Adipose tissue (tissue), 3 donors: ENCODE measurements at regions not wholly inside any gene's neighbourhood (a gene's known extent, or its start where the extent isn't known, plus 50 kb on each side); places are given as distances from the start of the nearest gene placed in this dataset.

Experiments used
- H3K27ac ChIP-seq: one replicate; pipeline ENCODE4 v1.5.1; 2013; ENCODE audit warnings: low read depth, low read length
- WGBS, 3 donors: extraction: QIAGEN DNeasy Blood & Tissue Kit; methylation state at CpG; one replicate each; pipeline ENCODE4 v1.1.7; 2013; 5-methylcytosine and 5-hydroxymethylcytosine counted together
- donor health status: healthy with polysubstance abuse.
- donor health status: Bipolar disorder and iron deficiency.
- donor health status: healthy.

DNA sequence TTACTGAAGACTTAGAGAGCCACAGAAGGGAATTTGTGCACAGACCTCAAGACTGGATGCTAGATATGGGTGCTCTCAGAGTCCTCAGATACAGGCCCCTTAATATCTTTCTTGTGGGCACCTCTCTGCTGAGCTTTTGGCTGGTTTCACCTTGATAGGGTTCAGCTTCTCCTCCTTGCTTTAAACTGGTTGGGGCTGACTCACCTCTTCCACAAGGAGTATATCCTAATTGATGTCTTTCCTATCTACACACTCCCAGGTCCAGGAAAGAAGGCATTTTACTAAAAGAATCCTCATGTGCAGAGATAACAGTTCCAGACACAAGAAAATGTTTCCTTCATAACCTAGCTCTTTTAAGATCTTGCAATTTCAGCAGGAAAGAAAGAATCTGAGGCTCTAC, 284.4 kb downstream of the NDFIP2 start:
- H3K27ac ChIP-seq = no peak overlapping the region

DNA sequence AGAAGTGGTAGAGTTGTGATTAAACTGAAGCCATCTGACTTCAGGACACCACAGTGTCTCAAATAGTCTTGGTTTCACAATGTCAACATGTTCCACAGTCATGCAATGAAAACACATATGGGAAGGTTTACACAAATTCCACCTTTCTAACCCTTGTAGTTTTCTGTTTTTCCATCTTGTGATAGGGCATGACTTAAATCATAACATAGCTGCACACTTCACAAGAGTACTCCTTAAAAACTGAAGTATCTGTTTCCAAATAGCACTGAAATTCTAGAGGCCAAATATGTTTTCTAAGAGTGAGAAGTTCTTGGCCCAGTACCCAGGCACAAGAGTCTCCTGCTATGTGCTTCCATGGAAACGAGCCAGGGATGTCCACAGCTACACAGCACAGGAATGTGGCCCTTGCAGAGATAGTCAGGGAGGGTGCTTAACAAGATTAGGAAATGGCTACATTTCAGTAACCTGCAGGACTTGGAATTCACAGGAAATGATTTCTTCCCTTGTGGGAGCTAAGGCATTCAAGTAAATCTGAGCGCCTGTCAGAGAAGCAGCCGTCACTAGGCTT, 269.1 kb downstream of the NDFIP2 start:
- no peak overlapping the region for H3K27ac ChIP-seq
- WGBS, 3 donors = 34 to 50% (median 48%) methylated on average over 3 of the region's 3 CpGs

- 78 to 91% (median 79%) methylated on average over 2 of the region's 2 CpGs for WGBS, 3 donors
- no peak overlapping the region for H3K27ac ChIP-seq
Measured at GRCh38 chr13:79749566-79749965, 268.6 kb downstream of the NDFIP2 start.

DNA sequence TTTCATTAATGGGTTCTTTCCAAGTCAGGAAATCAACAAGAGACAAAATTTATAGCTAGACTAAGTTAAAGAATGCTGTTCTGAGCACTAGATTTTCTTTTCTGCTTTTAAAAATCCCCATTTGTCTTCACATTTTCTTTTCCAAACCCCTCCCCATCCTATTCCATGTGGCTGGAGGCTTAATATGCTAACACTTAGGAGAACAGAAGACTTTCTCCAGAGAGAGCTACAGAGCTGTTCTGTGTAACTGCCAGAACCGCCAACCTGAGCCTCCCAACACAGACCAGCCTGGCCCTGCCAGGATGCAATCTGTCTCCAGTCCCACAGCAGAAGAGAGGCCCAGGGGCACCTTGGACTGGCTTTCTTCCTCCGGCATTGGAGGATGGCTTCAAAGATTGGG, 264.1 kb downstream of the NDFIP2 start:
- WGBS, 3 donors = 26 to 55% (median 40%) methylated on average over 2 of the region's 2 CpGs
- no peak overlapping the region for H3K27ac ChIP-seq

DNA sequence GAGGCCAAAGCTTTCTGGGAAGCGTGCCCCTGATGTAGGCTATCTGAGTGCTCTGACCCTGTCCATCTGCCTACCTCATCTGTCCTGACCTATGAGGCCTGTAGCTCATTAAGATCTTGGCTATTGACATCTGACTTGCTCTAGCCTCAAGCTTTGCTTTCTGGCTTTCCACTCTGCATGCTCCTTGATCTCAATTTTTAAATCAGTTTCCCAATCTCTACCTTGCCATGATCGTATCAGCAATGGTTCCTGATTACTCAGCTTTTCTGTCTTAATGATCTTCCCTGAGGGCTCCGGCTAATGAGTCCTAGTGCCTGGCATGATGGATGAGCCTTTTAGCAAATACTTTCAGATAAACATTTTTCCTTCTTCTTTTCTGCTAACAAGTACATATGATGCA, 262.0 kb downstream of the NDFIP2 start:
- H3K27ac ChIP-seq = no peak overlapping the region
- WGBS, 3 donors = 81 to 91% (median 89%) methylated on average over 3 of the region's 3 CpGs

DNA sequence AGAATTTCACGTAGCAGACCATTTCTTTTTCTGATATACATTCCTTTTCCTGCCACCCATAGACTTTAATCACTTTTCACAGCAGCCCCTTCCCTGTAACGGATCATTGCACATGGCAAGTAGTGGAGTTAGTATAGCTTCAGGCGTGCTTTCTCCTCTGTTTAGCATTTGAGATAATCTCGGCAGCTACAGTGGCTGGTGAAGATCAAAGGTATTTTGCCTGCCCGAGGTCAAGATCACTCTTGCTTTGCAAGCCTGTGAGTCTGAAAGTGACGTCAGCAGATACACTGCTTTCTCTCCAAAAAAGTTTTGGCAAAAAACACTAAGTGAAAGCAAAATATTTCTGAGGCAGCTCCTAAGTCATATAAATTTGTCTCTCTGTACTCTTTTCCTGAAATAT, 260.0 kb downstream of the NDFIP2 start:
- 19 to 54% (median 50%) methylated on average over 6 of the region's 6 CpGs for WGBS, 3 donors
- no peak overlapping the region for H3K27ac ChIP-seq

- no peak overlapping the region for H3K27ac ChIP-seq
- WGBS, 3 donors = 92 to 100% (median 92%) methylated on average over 1 of the region's 1 CpG
Measured at GRCh38 chr13:79736356-79736755, 255.4 kb downstream of the NDFIP2 start.

DNA sequence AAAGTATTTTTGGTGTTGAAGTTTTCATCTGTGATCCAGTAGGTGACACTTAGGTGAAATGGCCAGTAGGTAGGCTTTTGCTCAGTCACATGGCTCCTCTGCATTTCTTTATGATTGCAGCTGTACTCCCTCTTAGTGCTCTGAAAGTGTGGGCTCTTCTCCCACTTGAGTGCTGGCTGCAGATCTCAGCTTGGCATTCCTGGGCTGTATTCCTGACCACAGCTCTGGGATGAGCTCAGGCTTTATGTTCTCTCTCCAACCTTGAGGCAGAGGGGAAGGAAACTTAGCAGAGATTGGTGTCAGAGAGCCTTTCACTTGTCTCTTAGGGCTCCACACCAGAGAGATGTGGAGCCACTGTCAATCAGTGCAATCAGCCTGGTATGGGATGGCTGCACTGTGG, 254.3 kb downstream of the NDFIP2 start:
- no peak overlapping the region for H3K27ac ChIP-seq

- no peak overlapping the region for H3K27ac ChIP-seq
Measured at GRCh38 chr13:79727086-79727485, 246.1 kb downstream of the NDFIP2 start.

- no peak overlapping the region for H3K27ac ChIP-seq
- WGBS, 3 donors = 57 to 85% (median 73%) methylated on average over 1 of the region's 1 CpG
Measured at GRCh38 chr13:79725841-79726240, 244.9 kb downstream of the NDFIP2 start.

GRCh38 chr13:79724348-79725103, 243.6 kb downstream of the NDFIP2 start:
- 21 to 57% (median 55%) methylated on average over 3 of the region's 3 CpGs for WGBS, 3 donors
- H3K27ac ChIP-seq = no peak overlapping the region

GRCh38 chr13:79723519-79724024, 242.6 kb downstream of the NDFIP2 start:
- WGBS, 3 donors = 36 to 44% (median 40%) methylated on average over 7 of the region's 7 CpGs
- H3K27ac ChIP-seq = no peak overlapping the region

DNA sequence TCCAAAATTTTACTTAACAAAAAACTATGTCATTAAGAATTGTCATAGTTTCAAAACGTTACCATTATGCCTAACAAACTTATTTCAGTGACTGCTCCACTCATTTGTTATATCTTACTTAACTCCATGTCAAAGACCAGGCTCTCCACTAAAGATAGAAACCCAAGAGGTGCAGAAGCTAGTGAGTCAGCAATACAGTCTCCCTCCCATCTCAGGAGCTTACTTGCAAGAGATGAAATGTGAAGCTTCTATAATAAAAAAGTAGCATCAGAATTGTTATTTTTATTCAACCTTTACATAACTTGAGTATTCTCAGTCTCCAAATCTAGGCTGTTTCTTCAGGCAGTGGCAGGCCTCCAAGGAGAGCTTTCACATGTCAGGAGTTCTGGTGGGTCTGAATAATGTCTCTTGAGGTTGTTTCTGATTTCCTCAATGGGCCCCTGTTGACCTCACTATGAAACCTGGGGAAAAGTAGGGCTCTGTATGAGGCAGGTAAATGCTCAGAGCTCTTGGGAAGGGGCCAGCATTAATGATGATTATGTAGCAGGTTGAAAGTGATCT, 242.0 kb downstream of the NDFIP2 start:
- no peak overlapping the region for H3K27ac ChIP-seq
- 20 to 47% (median 20%) methylated on average over 1 of the region's 1 CpG for WGBS, 3 donors

- no peak overlapping the region for H3K27ac ChIP-seq
- 73 to 79% (median 76%) methylated on average over 3 of the region's 3 CpGs for WGBS, 3 donors
Measured at GRCh38 chr13:79716191-79716590, 235.2 kb downstream of the NDFIP2 start.

- no peak overlapping the region for H3K27ac ChIP-seq
Measured at GRCh38 chr13:79711631-79712030, 230.7 kb downstream of the NDFIP2 start.

DNA sequence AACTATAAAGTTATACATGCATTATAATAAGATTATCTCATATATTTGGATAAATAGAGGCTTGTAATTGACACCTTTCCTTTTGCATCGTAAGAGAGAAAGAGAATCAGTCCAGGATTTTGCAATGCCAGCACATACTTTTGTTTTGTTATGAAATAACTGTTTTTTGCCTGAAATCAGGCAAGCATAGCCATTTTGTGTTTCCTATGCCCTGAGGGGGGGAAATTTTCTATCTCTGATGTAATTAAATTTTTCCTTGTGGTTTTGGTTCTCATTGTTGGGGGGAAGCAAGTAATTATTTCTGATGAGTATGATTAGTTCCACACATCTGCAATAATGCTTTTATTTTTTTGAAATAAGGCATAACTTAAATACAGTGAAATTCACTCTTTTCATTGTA, 229.4 kb downstream of the NDFIP2 start:
- 25 to 85% (median 32%) methylated on average over 1 of the region's 1 CpG for WGBS, 3 donors
- H3K27ac ChIP-seq = no peak overlapping the region

DNA sequence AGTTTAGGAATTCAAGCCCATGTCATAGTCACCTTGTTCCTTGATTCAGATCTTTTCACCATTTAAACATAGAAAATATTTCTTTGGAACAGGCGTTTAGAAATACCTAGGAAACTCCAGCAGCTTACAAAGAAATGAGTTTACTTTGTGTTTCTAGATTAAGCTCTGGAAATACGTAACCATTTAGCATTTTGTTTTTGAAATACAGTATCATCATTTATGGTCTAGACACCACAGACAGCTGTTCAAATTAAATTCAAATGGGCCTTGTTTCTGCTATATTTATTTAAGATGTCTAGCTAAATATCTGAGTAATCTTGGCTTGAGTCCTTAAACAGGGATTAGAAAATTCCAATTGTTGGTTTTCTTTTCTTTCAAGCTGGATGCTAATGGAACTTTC, 228.5 kb downstream of the NDFIP2 start:
- H3K27ac ChIP-seq = no peak overlapping the region
- 56 to 80% (median 76%) methylated on average over 2 of the region's 2 CpGs for WGBS, 3 donors

GRCh38 chr13:79703772-79704171, 222.8 kb downstream of the NDFIP2 start:
- WGBS, 3 donors = 93 to 100% (median 95%) methylated on average over 1 of the region's 1 CpG
- H3K27ac ChIP-seq = no peak overlapping the region

DNA sequence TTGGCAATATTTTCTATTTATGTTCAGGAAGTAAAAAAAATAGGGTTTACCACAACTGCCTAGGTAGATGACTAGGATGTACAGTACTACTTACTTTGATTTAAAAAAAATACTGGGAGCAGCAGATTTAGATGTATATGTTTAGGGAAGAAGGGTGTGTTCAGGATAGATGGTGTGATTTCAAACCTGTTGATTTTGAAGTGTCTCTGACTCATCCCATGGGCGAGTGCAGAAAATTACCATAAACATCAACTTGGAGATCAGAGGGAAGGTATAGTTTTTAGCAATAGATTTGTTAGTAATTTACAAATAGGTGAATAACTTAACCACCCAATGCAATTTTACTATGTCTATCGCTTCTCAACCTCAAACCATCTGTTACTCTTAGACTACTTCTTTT, 214.8 kb downstream of the NDFIP2 start:
- no peak overlapping the region for H3K27ac ChIP-seq
- WGBS, 3 donors = 89 to 100% (median 98%) methylated on average over 2 of the region's 2 CpGs

GRCh38 chr13:79692846-79693245, 211.9 kb downstream of the NDFIP2 start:
- H3K27ac ChIP-seq = no peak overlapping the region
- WGBS, 3 donors = 63 to 69% (median 65%) methylated on average over 1 of the region's 1 CpG
